ENCODE measurements at regions not wholly inside any gene's neighbourhood (a gene's known extent, or its start where the extent isn't known, plus 50 kb on each side); places are given as distances from the start of the nearest gene placed in this dataset.

- ChIA-PET POLR2A (ENCODE audit: unreplicated experiment) (no interaction called here), CTCF (no interaction called here)
- intact Hi-C loops (cut with micrococcal nuclease) = no loop called here
- DNase-seq (no peak), ATAC-seq (ENCODE audit: low read depth) (no peak)
- Histone ChIP-seq H3K4me1 (ENCODE audit: control insufficient read depth, insufficient read depth, low read length) (no peaks in the 10 kb centered on the region), H4K8ac (ENCODE audit: low read depth in 2 of 2, low read length in 2 of 2) (no peak overlapping the region), H3K4ac (ENCODE audit: low read depth, low read length) (no peak overlapping the region), H3K27me3 (ENCODE audit: control insufficient read depth, insufficient read depth, low read length) (no peaks in the 10 kb centered on the region), H3K56ac (ENCODE audit: extremely low read depth, insufficient read depth, low read length) (no peak overlapping the region), H3K9me3 (ENCODE audit: control insufficient read depth, insufficient read depth, low read length) (no peaks in the 10 kb centered on the region; the same call in 1 of the 2 replicates), H4K91ac (ENCODE audit: insufficient read depth, low read depth, low read length) (no peak overlapping the region), H3K14ac (replicated peaks; ENCODE audit: low read depth, low read length) (no peak overlapping the region), H4K20me1 (ENCODE audit: insufficient read depth, low read length) (no peaks in the 10 kb centered on the region), H2BK20ac (ENCODE audit: low read depth, low read length) (no peak overlapping the region), H2BK120ac (ENCODE audit: low read depth, low read length) (no peak overlapping the region), H3K79me1 (ENCODE audit: low read depth in 1 of 2, low read length in 2 of 2) (no peaks in the 10 kb centered on the region), H3K9ac (ENCODE audit: low read depth, low read length) (no peak overlapping the region), H3K18ac (ENCODE audit: low read depth, low read length) (no peak overlapping the region), H2AFZ (replicated peaks; ENCODE audit: low read length, poor library complexity) (no peak overlapping the region), H4K5ac (ENCODE audit: low read depth, low read length) (no peak overlapping the region), H3K36me3 (ENCODE audit: control insufficient read depth, insufficient read depth, low read length) (no peaks in the 10 kb centered on the region), H3K9me1 (ENCODE audit: insufficient read depth, low read length) (no peaks in the 10 kb centered on the region), H3K23ac (ENCODE audit: low read depth, low read length) (no peak overlapping the region), H2AK5ac (ENCODE audit: low read depth, low read length) (no peak overlapping the region), H3K27ac (ENCODE audit: insufficient read depth, low read length) (no peak overlapping the region), H2BK5ac (ENCODE audit: low read depth, low read length, poor library complexity, severe bottlenecking) (no peak overlapping the region), H3K4me3 (ENCODE audit: insufficient read depth, low read depth, low read length) (no peak overlapping the region), H3K4me2 (ENCODE audit: low read depth, low read length) (no peak overlapping the region), H2AK9ac (replicated peaks; ENCODE audit: low read depth, low read length, poor library complexity) (no peak overlapping the region), H2BK15ac (ENCODE audit: low read depth, low read length) (no peak overlapping the region)
- in situ Hi-C loops (cut with MboI; ENCODE audit: low sequenced_read_pairs) = no loop called here
- no CpG with 5 or more reads among the region's 7 CpGs for WGBS, 2 experiments (ENCODE audit: extremely low coverage in 2 of 2, insufficient read length in 1 of 2)
- dilution Hi-C loops (cut with HindIII; ENCODE audit: low sequenced_read_pairs, unreplicated experiment) = no loop called here
- BruUV-seq (replicated peaks) = no TSS peak
- no peak for TF ChIP-seq RFX5 (IDR thresholded peaks at IDR 0.05; ENCODE audit: low read depth, low read length)
- TF ChIP-seq CHD1 (IDR thresholded peaks at IDR 0.05; ENCODE audit: low read depth, low read length) = no peak
- no peak for TF ChIP-seq RAD21 (IDR thresholded peaks at IDR 0.05; ENCODE audit: low read length)
- no peak for TF ChIP-seq SMC3 (IDR thresholded peaks at IDR 0.05; ENCODE audit: low read depth, low read length)
- no peak for TF ChIP-seq MAZ (IDR thresholded peaks at IDR 0.05; ENCODE audit: borderline replicate concordance, low read depth, low read length)
- no peak for TF ChIP-seq USF2 (IDR thresholded peaks at IDR 0.05; ENCODE audit: low read depth, low read length)
- TF ChIP-seq FOS (IDR thresholded peaks at IDR 0.05; ENCODE audit: low read depth, low read length) = no peak
- TF ChIP-seq MAFK (IDR thresholded peaks at IDR 0.05; ENCODE audit: low read depth, low read length) = no peak
- TF ChIP-seq POLR2A (IDR thresholded peaks at IDR 0.05; ENCODE audit: low read depth, low read length) = no peak
- TF ChIP-seq RCOR1 (IDR thresholded peaks at IDR 0.05; ENCODE audit: insufficient replicate concordance, low read length) = no peak
- no peak for TF ChIP-seq CEBPB (IDR thresholded peaks at IDR 0.05; ENCODE audit: low read depth, low read length)
- TF ChIP-seq MXI1 (IDR thresholded peaks at IDR 0.05; ENCODE audit: borderline replicate concordance, low read depth, low read length) = no peak
- TF ChIP-seq BHLHE40 (IDR thresholded peaks at IDR 0.05; ENCODE audit: low read depth, low read length) = no peak
- no peak for TF ChIP-seq ELK1 (IDR thresholded peaks at IDR 0.05; ENCODE audit: borderline replicate concordance, low read depth, low read length)
- no peak for TF ChIP-seq NFE2L2 (IDR thresholded peaks at IDR 0.05; ENCODE audit: low read depth, low read length)
- TF ChIP-seq, protein P1, sequence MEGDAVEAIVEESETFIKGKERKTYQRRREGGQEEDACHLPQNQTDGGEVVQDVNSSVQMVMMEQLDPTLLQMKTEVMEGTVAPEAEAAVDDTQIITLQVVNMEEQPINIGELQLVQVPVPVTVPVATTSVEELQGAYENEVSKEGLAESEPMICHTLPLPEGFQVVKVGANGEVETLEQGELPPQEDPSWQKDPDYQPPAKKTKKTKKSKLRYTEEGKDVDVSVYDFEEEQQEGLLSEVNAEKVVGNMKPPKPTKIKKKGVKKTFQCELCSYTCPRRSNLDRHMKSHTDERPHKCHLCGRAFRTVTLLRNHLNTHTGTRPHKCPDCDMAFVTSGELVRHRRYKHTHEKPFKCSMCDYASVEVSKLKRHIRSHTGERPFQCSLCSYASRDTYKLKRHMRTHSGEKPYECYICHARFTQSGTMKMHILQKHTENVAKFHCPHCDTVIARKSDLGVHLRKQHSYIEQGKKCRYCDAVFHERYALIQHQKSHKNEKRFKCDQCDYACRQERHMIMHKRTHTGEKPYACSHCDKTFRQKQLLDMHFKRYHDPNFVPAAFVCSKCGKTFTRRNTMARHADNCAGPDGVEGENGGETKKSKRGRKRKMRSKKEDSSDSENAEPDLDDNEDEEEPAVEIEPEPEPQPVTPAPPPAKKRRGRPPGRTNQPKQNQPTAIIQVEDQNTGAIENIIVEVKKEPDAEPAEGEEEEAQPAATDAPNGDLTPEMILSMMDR (conservative IDR thresholded peaks at IDR 0.05; ENCODE audit: low read depth, low read length) = no peak
Observed at GRCh38 chr4:62191451-62192240, 991.5 kb downstream of the ADGRL3 start.

All from IMR-90 (cell line).